ENCODE measurements at regions not wholly inside any gene's neighbourhood (a gene's known extent, or its start where the extent isn't known, plus 50 kb on each side); places are given as distances from the start of the nearest gene placed in this dataset.

GRCh38 chr4:73309211-73309610, 50.6 kb upstream of the ANKRD17 start:
- in situ Hi-C loops (cut with HindIII; ENCODE audit: low pct_unique_long_range_greater_than_20kb, low sequenced_read_pairs): no loop called here
- intact Hi-C loops (cut with micrococcal nuclease; ENCODE audit: unreplicated experiment): no loop called here
- no peaks in the 10 kb centered on the region for H3K4me1 ChIP-seq (ENCODE audit: control insufficient read depth, insufficient read depth, low read length)
- no TSS peak for BruUV-seq (replicated peaks)
- ChIA-PET POLR2A (no interaction called here), CTCF (no interaction called here)
- no peak overlapping the region for H3K4me3 ChIP-seq (ENCODE audit: low read depth in 2 of 2, low read length in 2 of 2)
- DNase-seq (ENCODE audit: low read depth, low spot score) (no peak), ATAC-seq (no peak)
- no peaks in the 10 kb centered on the region for H3K27me3 ChIP-seq (ENCODE audit: control insufficient read depth, insufficient read depth, low read length)
- TF ChIP-seq TCF7L2 (IDR thresholded peaks at IDR 0.05; ENCODE audit: low read depth, low read length): no peak
- no peaks in the 10 kb centered on the region for H3K9me3 ChIP-seq (ENCODE audit: control insufficient read depth, insufficient read depth, low read depth, low read length)
- H3K36me3 ChIP-seq (ENCODE audit: control insufficient read depth, insufficient read depth, low read length): no peaks in the 10 kb centered on the region
- no peak overlapping the region for H3K27ac ChIP-seq (ENCODE audit: low read length)

All from Panc1 (cell line).